ENCODE measurements at regions not wholly inside any gene's neighbourhood (a gene's known extent, or its start where the extent isn't known, plus 50 kb on each side); places are given as distances from the start of the nearest gene placed in this dataset.

- DNase-seq, result peak in 1 of 51 donors; percentile 28
These were observed 350.1 kb downstream of the LIG4 start for GRCh38 chr13:107865318-107865575.

- peak in 7 of 51 donors; percentile 0 to 28 (median 3) for DNase-seq
These were observed 350.6 kb downstream of the LIG4 start for GRCh38 chr13:107864543-107865317.

GRCh38 chr13:107860284-107860683 is 355.1 kb downstream of the LIG4 start:
- no peak for DNase-seq

GRCh38 chr13:107854880-107855279 is 360.5 kb downstream of the LIG4 start:
- DNase-seq, result no peak

- no peak for DNase-seq
These were observed 363.3 kb downstream of the LIG4 start for GRCh38 chr13:107852072-107852471.

- DNase-seq, result no peak
These were observed 363.7 kb downstream of the LIG4 start for GRCh38 chr13:107851670-107852069.

GRCh38 chr13:107847406-107847805 is 367.9 kb downstream of the LIG4 start:
- DNase-seq, result no peak

- no peak for DNase-seq
These were observed 368.7 kb downstream of the LIG4 start for GRCh38 chr13:107846642-107847041.

GRCh38 chr13:107845911-107846310 is 369.4 kb downstream of the LIG4 start:
- no peak for DNase-seq

GRCh38 chr13:107843681-107844080 is 371.7 kb downstream of the LIG4 start:
- DNase-seq, result no peak

GRCh38 chr13:107843281-107843680 is 372.1 kb downstream of the LIG4 start:
- no peak for DNase-seq

- no peak for DNase-seq
These were observed 372.7 kb downstream of the LIG4 start for GRCh38 chr13:107842562-107843180.

- DNase-seq, result peak in 2 of 51 donors; percentile 22 to 24
These were observed 376.7 kb downstream of the LIG4 start for GRCh38 chr13:107838588-107839161.

GRCh38 chr13:107836685-107837084 is 378.7 kb downstream of the LIG4 start:
- no peak for DNase-seq

- no peak for DNase-seq
These were observed 379.9 kb downstream of the LIG4 start for GRCh38 chr13:107835339-107836018.

GRCh38 chr13:107834717-107835116 is 380.6 kb downstream of the LIG4 start:
- DNase-seq, result no peak

GRCh38 chr13:107834281-107834680 is 381.1 kb downstream of the LIG4 start:
- no peak for DNase-seq

- no peak for DNase-seq
These were observed 382.7 kb downstream of the LIG4 start for GRCh38 chr13:107832500-107833100.

- DNase-seq, result no peak
These were observed 384.5 kb downstream of the LIG4 start for GRCh38 chr13:107830804-107831203.

- no peak for DNase-seq
These were observed 387.3 kb downstream of the LIG4 start for GRCh38 chr13:107827840-107828549.

- no peak for DNase-seq
These were observed 390.7 kb downstream of the LIG4 start for GRCh38 chr13:107824635-107825034.

Measured in hypothalamus (tissue), 51 donors.